Astrocyte (in vitro differentiated cells and primary cell): ENCODE measurements at regions not wholly inside any gene's neighbourhood (a gene's known extent, or its start where the extent isn't known, plus 50 kb on each side); places are given as distances from the start of the nearest gene placed in this dataset.
A peak's percentile ranks its signal among the peaks of the same experiment; 100 is the strongest.

Experiments used
- DNase-seq: peaks from one replicate; pipeline ENCODE4 v3.0.0-alpha.2; 2010; ENCODE audit warnings: low read depth
- FAIRE-seq: peaks from 2 replicates; lab custom pipeline; 2011; peaks lifted over from hg19 to GRCh38; lab: Jason Lieb, UNC
- H2AFZ ChIP-seq: 2 replicates; pipeline ENCODE4 v1.6.0; 2012; ENCODE audit warnings: low read depth, low read length, inconsistent platforms
- H3K27ac ChIP-seq: 2 replicates; pipeline ENCODE4 v1.5.1; 2011; ENCODE audit warnings: low read depth, low read length, inconsistent platforms
- H3K27me3 ChIP-seq: 2 replicates; pipeline ENCODE4 v1.6.0; 2011; ENCODE audit warnings: low read length, inconsistent platforms; ENCODE audit not compliant: insufficient read depth
- H3K36me3 ChIP-seq: 2 replicates; pipeline ENCODE4 v1.5.1; 2011; ENCODE audit warnings: low read length, inconsistent platforms; ENCODE audit not compliant: insufficient read depth
- H3K4me1 ChIP-seq: 2 replicates; pipeline ENCODE4 v1.5.1; 2011; ENCODE audit warnings: low read length, inconsistent platforms; ENCODE audit not compliant: insufficient read depth
- H3K4me2 ChIP-seq: 2 replicates; pipeline ENCODE4 v1.6.0; 2012; ENCODE audit warnings: low read length, inconsistent platforms
- H3K4me3 ChIP-seq: 2 replicates; pipeline ENCODE4 v1.5.1; 2011; ENCODE audit warnings: low read depth, mild to moderate bottlenecking, low read length, inconsistent platforms; ENCODE audit not compliant: insufficient read depth
- H3K79me2 ChIP-seq: 2 replicates; pipeline ENCODE4 v1.6.0; 2012; ENCODE audit warnings: mild to moderate bottlenecking, low read length, inconsistent platforms; ENCODE audit not compliant: insufficient read depth
- H3K9ac ChIP-seq: 2 replicates; pipeline ENCODE4 v1.6.0; 2012; ENCODE audit warnings: mild to moderate bottlenecking, low read length, inconsistent platforms
- H3K9me3 ChIP-seq: 2 replicates; pipeline ENCODE4 v1.5.1; 2012; ENCODE audit warnings: low read depth, mild to moderate bottlenecking, low read length, inconsistent platforms; ENCODE audit not compliant: insufficient read depth
- H4K20me1 ChIP-seq: 2 replicates; pipeline ENCODE4 v1.6.0; 2012; ENCODE audit warnings: low read length, inconsistent platforms; ENCODE audit not compliant: insufficient read depth
- H3K27ac Mint-ChIP-seq: one replicate; pipeline ENCODE4 v1.8.0; 2021; ENCODE audit warnings: mild to moderate bottlenecking, mixed read lengths; ENCODE audit not compliant: unreplicated experiment
- H3K27me3 Mint-ChIP-seq: one replicate; pipeline ENCODE4 v1.8.0; 2021; ENCODE audit warnings: low read depth, mixed read lengths; ENCODE audit not compliant: unreplicated experiment
- H3K36me3 Mint-ChIP-seq: one replicate; pipeline ENCODE4 v1.8.0; 2021; ENCODE audit warnings: low read depth, mixed read lengths; ENCODE audit not compliant: unreplicated experiment
- H3K4me1 Mint-ChIP-seq: one replicate; pipeline ENCODE4 v1.8.0; 2021; ENCODE audit warnings: low read depth, mixed read lengths; ENCODE audit not compliant: unreplicated experiment
- H3K4me3 Mint-ChIP-seq: one replicate; pipeline ENCODE4 v1.8.0; 2021; ENCODE audit warnings: mild to moderate bottlenecking, moderate library complexity, mixed read lengths; ENCODE audit not compliant: unreplicated experiment
- H3K9me3 Mint-ChIP-seq: one replicate; pipeline ENCODE4 v1.8.0; 2021; ENCODE audit warnings: mild to moderate bottlenecking, mixed read lengths; ENCODE audit not compliant: unreplicated experiment
- EZH2 ChIP-seq: IDR thresholded peaks from 2 replicates; pipeline ENCODE4 v1.6.1; 2012; ENCODE audit warnings: mild to moderate bottlenecking, low read length, inconsistent platforms; ENCODE audit not compliant: insufficient read depth
- TF ChIP-seq, protein P1 (sequence below): IDR thresholded peaks from 2 replicates; pipeline ENCODE4 v1.5.1; 2011; ENCODE audit warnings: low read depth, mild to moderate bottlenecking, inconsistent platforms, low read length, moderate library complexity; ENCODE audit not compliant: insufficient read depth

DNA sequence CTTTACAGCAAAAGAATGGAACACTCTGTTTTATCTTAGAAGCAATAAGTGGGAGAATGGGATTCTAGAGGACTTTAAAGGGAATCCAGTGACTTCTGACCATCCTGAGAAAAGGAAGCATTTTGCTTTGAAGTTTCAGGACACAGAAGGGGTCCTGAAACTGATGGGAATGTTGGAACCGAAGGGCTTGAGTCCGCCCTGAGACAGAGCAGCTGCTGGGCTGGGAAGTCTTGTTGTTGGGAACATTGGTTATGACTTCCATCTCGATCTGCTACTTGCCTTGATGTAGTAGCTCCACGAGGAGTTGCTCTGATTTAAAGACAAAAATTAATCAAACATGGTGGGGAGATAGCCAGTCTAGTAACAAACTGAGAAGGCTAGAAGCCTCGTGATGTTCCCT, 177.6 kb downstream of the JCAD start:
- Histone ChIP-seq H3K27me3 (no peaks in the 10 kb centered on the region), H3K79me2 (no peaks in the 10 kb centered on the region), H3K4me3 (no peak overlapping the region), H3K9me3 (no peaks in the 10 kb centered on the region), H2AFZ (no peak overlapping the region), H4K20me1 (no peaks in the 10 kb centered on the region), H3K9ac (no peak overlapping the region), H3K4me1 (peaks cover 11% of the 10 kb centered on the region), H3K27ac (no peak overlapping the region), H3K36me3 (no peaks in the 10 kb centered on the region), H3K4me2 (no peak overlapping the region)
- Mint-ChIP-seq H3K4me3 (no peak overlapping the region), H3K4me1 (peaks cover 10% of the 10 kb centered on the region), H3K9me3 (peaks cover 3% of the 10 kb centered on the region), H3K27ac (no peak overlapping the region), H3K36me3 (no peaks in the 10 kb centered on the region), H3K27me3 (peaks cover 3% of the 10 kb centered on the region)
- FAIRE-seq, result no peak
- DNase-seq, result no peak
- TF ChIP-seq, protein P1, sequence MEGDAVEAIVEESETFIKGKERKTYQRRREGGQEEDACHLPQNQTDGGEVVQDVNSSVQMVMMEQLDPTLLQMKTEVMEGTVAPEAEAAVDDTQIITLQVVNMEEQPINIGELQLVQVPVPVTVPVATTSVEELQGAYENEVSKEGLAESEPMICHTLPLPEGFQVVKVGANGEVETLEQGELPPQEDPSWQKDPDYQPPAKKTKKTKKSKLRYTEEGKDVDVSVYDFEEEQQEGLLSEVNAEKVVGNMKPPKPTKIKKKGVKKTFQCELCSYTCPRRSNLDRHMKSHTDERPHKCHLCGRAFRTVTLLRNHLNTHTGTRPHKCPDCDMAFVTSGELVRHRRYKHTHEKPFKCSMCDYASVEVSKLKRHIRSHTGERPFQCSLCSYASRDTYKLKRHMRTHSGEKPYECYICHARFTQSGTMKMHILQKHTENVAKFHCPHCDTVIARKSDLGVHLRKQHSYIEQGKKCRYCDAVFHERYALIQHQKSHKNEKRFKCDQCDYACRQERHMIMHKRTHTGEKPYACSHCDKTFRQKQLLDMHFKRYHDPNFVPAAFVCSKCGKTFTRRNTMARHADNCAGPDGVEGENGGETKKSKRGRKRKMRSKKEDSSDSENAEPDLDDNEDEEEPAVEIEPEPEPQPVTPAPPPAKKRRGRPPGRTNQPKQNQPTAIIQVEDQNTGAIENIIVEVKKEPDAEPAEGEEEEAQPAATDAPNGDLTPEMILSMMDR, result no peak
- no peak for TF ChIP-seq EZH2

DNA sequence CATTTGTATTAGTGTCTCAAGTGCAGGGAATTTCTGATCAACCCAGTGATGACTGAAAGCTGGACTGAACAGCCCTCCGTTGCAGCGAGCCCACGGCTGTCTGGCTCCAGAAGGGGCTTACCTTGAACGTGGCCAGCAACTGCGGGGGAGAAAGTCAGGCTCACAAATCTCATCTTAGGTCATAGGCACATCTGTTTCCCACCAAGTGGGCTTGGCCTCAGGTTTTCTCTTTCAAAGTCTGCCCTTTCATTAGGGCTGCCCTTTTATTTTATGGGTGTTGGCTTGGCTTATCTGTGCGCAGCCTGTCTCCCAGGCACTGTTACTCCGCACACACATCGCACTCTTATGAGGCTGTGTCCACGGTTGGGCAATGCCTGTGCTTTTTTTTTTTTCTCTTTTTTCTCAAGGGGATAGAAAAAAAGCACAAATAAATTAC, 178.0 kb downstream of the JCAD start:
- TF ChIP-seq, protein P1, result no peak
- TF ChIP-seq EZH2, result no peak
- H3K4me1 ChIP-seq, result peaks cover 11% of the 10 kb centered on the region
- H3K9me3 ChIP-seq, result no peaks in the 10 kb centered on the region
- peaks cover 8% of the 10 kb centered on the region for H3K4me1 Mint-ChIP-seq
- DNase-seq (no peak), FAIRE-seq (no peak)
- H3K9me3 Mint-ChIP-seq, result peaks cover 3% of the 10 kb centered on the region
- H3K27ac Mint-ChIP-seq, result no peak overlapping the region
- H3K36me3 Mint-ChIP-seq, result no peaks in the 10 kb centered on the region
- no peak overlapping the region for H3K4me3 ChIP-seq
- H3K27me3 ChIP-seq, result no peaks in the 10 kb centered on the region
- peaks cover 5% of the 10 kb centered on the region for H3K27me3 Mint-ChIP-seq
- H2AFZ ChIP-seq, result no peak overlapping the region
- no peak overlapping the region for H3K9ac ChIP-seq
- H3K4me2 ChIP-seq, result no peak overlapping the region
- no peaks in the 10 kb centered on the region for H3K79me2 ChIP-seq
- H3K36me3 ChIP-seq, result no peaks in the 10 kb centered on the region
- H3K4me3 Mint-ChIP-seq, result no peak overlapping the region
- H4K20me1 ChIP-seq, result no peaks in the 10 kb centered on the region
- H3K27ac ChIP-seq, result no peak overlapping the region

DNA sequence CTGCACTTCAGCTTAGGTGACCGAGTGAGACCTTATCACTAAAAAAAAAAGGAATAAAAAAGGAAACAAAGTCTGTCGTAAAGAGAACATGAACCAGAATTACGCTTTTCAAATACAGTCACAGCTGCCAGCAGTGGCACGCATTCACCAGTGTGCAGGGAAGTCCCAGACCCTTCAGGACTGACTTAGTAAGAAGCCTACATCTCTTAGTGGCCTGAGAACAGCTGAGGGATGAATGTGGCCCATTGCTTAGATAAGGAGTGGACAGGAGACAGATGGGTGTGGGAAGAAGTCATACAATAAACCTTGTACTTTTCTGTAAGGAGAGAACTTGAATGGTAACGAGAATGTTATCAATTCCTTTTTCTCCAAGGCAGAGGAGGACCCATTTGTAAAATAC, 178.5 kb downstream of the JCAD start:
- no peak overlapping the region for H2AFZ ChIP-seq
- H3K36me3 ChIP-seq, result no peaks in the 10 kb centered on the region
- H3K9ac ChIP-seq, result no peak overlapping the region
- H3K79me2 ChIP-seq, result no peaks in the 10 kb centered on the region
- Mint-ChIP-seq H3K27ac (no peak overlapping the region), H3K36me3 (no peaks in the 10 kb centered on the region), H3K9me3 (no peaks in the 10 kb centered on the region), H3K27me3 (peaks cover 5% of the 10 kb centered on the region), H3K4me3 (no peak overlapping the region), H3K4me1 (peaks cover 5% of the 10 kb centered on the region)
- no peak overlapping the region for H3K27ac ChIP-seq
- no peak overlapping the region for H3K4me3 ChIP-seq
- FAIRE-seq (no peak), DNase-seq (peak; percentile 65)
- H3K4me2 ChIP-seq, result no peak overlapping the region
- TF ChIP-seq EZH2, result no peak
- TF ChIP-seq, protein P1, result no peak
- no peaks in the 10 kb centered on the region for H4K20me1 ChIP-seq
- no peaks in the 10 kb centered on the region for H3K27me3 ChIP-seq
- H3K4me1 ChIP-seq, result peaks cover 11% of the 10 kb centered on the region
- H3K9me3 ChIP-seq, result no peaks in the 10 kb centered on the region
